HG03558 (cell line): ENCODE measurements at regions not wholly inside any gene's neighbourhood (a gene's known extent, or its start where the extent isn't known, plus 50 kb on each side); places are given as distances from the start of the nearest gene placed in this dataset.
A peak's percentile ranks its signal among the peaks of the same experiment; 100 is the strongest.
"Not testable (repeated sequence)": the region's sequence is repeated elsewhere in the genome, so short reads cannot be mapped to it uniquely, and the experiment has no call there.

Source experiments
- ATAC-seq: cut with Tn5 transposase; IDR thresholded peaks from one replicate; pipeline ENCODE4 v1.9.1; 2021; ENCODE audit warnings: moderate number of reproducible peaks; ENCODE audit not compliant: unreplicated experiment; ENCODE audit errors: extremely low read depth

GRCh38 chr5:91288118-91288916 is 94.8 kb downstream of the ARRDC3 start:
- ATAC-seq = no peak

DNA sequence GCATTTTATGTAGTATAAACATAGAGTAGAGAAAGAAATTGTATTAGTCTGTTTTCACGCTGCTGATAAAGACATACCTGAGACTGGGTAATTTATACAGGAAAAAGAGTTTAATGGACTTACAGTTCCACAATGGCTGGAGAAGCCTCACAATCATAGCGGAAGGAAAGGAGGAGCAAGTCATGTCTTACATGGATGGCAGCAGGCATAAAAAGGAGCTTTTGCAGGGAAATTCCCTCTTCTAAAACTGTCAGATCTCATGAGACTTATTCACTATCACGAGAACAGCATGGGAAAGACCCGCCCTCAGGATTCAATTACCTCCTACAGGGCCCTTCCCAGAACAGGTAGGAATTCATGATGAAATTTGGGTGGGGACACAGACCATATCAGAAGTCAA is 98.1 kb downstream of the ARRDC3 start:
- not testable (repeated sequence) for ATAC-seq

DNA sequence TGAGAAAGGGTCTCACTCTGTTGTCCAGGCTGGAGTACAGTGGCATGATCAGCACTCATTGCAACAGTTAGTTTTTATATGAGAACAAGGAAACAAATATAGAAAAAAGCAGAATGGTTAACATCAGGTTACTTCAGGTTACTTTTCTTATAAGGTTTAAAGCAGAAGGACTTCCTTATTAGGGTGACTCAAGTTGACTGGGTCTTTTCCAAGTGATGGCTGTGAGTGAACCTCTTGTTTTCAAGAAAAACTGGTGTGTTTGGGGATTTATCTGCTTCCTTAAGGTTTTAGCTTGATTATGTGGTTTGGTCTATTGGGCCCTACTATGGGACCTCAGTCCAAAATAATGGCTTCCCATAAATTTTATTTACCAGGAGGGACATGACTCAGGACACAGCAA is 99.2 kb downstream of the ARRDC3 start:
- no peak for ATAC-seq

GRCh38 chr5:91283326-91283725 is 99.8 kb downstream of the ARRDC3 start:
- ATAC-seq = no peak

- no peak for ATAC-seq
Measured at GRCh38 chr5:91282210-91282609, 100.9 kb downstream of the ARRDC3 start.

GRCh38 chr5:91281401-91281800 is 101.7 kb downstream of the ARRDC3 start:
- no peak for ATAC-seq

- peak; percentile 80 for ATAC-seq
Measured at GRCh38 chr5:91280362-91281269, 102.5 kb downstream of the ARRDC3 start.

GRCh38 chr5:91277840-91278239 is 105.3 kb downstream of the ARRDC3 start:
- no peak for ATAC-seq

- no peak for ATAC-seq
Measured at GRCh38 chr5:91277093-91277626, 106.0 kb downstream of the ARRDC3 start.

GRCh38 chr5:91272858-91273257 is 110.3 kb downstream of the ARRDC3 start:
- ATAC-seq = peak; percentile 91

DNA sequence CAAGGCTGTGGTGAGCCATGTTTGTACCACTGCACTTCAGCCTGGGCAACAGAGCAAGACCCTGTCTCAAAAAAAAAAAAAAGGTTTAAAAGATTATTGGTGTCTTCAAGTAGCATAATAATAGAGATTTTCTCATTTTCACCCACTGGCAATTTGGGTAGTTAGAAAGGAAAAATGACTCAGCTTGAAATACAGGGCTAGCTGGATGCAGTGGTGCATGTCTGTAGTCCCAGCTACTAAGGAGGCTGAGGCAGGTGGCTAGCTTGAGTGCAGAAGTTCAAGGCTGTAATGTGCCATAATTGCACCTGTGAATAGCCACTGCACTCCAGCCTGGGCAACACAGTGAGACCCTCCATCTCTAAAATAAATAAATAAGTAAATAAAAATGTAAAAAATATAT is 111.1 kb downstream of the ARRDC3 start:
- ATAC-seq = peak; percentile 37

GRCh38 chr5:91269198-91269597 is 113.9 kb downstream of the ARRDC3 start:
- no peak for ATAC-seq

- ATAC-seq = peak; percentile 64
Measured at GRCh38 chr5:91266184-91266705, 116.9 kb downstream of the ARRDC3 start.

GRCh38 chr5:91264311-91265051 is 118.6 kb downstream of the ARRDC3 start:
- ATAC-seq = no peak

DNA sequence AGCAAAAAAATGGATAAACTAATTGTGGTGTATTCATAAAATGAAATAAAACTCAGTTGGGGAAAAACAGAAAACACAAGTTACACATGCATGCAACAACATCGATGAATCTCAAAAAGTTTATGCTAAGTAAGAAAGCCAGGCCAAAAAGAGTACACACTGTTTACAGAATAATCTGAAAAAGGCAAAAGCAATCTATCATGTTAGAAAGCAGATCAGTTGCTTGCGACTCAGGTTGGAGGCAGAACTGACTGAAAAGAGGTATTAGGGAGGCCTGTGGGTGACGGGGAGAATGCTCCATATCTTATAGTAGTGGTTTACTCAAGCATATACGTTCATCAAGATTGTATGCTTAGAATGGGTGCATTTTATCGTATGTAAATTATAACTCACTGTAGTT is 119.2 kb downstream of the ARRDC3 start:
- ATAC-seq = no peak

- no peak for ATAC-seq
Measured at GRCh38 chr5:91257301-91257700, 125.8 kb downstream of the ARRDC3 start.

GRCh38 chr5:91256142-91256524 is 127.0 kb downstream of the ARRDC3 start:
- ATAC-seq = no peak

GRCh38 chr5:91255396-91256141 is 127.5 kb downstream of the ARRDC3 start:
- no peak for ATAC-seq

GRCh38 chr5:91252916-91253315 is 130.2 kb downstream of the ARRDC3 start:
- no peak for ATAC-seq
